HL-60 (cell line): ENCODE measurements at regions not wholly inside any gene's neighbourhood (a gene's known extent, or its start where the extent isn't known, plus 50 kb on each side); places are given as distances from the start of the nearest gene placed in this dataset.

Experiments
- DNase-seq, 2 experiments: peaks; one replicate each; pipeline ENCODE4 v3.0.0-alpha.2; 2010 to 2020; ENCODE audit warnings: low read depth in 1 of 2, low spot score in 1 of 2
- H3K27ac ChIP-seq: fragments of 250-450 bp; sonication (Bioruptor Pico); replicated peaks from 2 replicates; pipeline ENCODE4 v1.5.1; 2020; ENCODE audit warnings: mild to moderate bottlenecking, moderate library complexity
- H3K27me3 ChIP-seq: fragments of 250-450 bp; sonication (Bioruptor Pico); 2 replicates; pipeline ENCODE4 v1.5.1; 2021; ENCODE audit warnings: mild to moderate bottlenecking, moderate library complexity; ENCODE audit not compliant: insufficient read depth, poor library complexity, severe bottlenecking
- H3K4me3 ChIP-seq: replicated peaks from 2 replicates; pipeline ENCODE4 v1.5.1; 2011; ENCODE audit warnings: mild to moderate bottlenecking, control low read depth, low read length; ENCODE audit not compliant: insufficient read depth
- CTCF ChIP-seq: IDR thresholded peaks from one replicate; pipeline ENCODE4 v1.5.1; 2011; ENCODE audit warnings: low read length, control low read depth, inconsistent platforms; ENCODE audit not compliant: insufficient read depth
- GABPA ChIP-seq: IDR thresholded peaks from 2 replicates; pipeline ENCODE4 v1.6.1; 2012; ENCODE audit warnings: low read depth
- POLR2AphosphoS5 ChIP-seq: IDR thresholded peaks from 2 replicates; pipeline ENCODE4 v1.6.1; 2012; ENCODE audit warnings: low read depth
- REST ChIP-seq: IDR thresholded peaks from 2 replicates; pipeline ENCODE4 v1.6.1; 2012; ENCODE audit warnings: low read depth; ENCODE audit not compliant: insufficient replicate concordance
- SPI1 ChIP-seq: IDR thresholded peaks from 2 replicates; pipeline ENCODE4 v1.6.1; 2012; ENCODE audit warnings: low read depth, mild to moderate bottlenecking, borderline replicate concordance

- Histone ChIP-seq H3K27ac (no peak overlapping the region), H3K27me3 (no peaks in the 10 kb centered on the region), H3K4me3 (no peak overlapping the region)
- DNase-seq, result no peak
- no peak for TF ChIP-seq POLR2AphosphoS5
- TF ChIP-seq SPI1, result no peak
- no peak for TF ChIP-seq GABPA
- no peak for TF ChIP-seq REST
- TF ChIP-seq CTCF, result no peak
Observed at GRCh38 chr5:125154301-125155110, 408.1 kb upstream of the ZNF608 start.

DNA sequence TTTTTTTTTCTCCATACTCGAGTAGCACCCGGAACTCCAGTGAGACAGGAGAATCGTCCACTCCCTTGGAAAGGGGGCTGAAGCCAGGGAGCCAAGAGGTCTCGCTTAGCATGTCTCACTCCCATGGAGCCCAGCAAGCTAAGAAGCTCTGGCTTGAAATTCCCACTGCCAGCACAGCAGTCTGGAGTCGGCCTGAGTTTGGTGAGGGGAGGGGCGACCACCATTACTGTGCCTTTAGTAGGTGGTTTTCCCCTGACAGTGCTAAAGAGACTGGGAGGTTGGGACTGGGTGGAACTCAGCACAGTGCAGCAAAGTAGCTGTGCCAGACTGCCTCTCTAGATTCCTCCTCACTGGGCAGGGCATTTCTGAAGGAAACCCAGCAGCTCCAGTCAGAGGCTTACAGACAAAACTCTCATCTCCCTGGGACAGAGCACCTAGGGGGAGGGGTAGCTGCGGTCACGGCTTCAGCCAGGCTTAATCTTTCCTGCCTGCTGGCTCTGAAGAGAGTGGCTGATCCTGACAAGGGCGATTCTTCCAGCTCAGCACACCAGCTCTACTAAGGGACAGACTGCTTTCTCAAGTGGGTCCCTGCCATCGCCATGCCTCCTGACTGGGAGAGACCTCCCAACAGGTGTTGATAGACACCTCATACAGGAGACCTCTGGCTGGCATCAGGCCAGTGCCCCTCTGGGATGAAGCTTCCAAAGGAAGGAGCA lies 414.5 kb upstream of the ZNF608 start:
- DNase-seq, result no peak
- H3K4me3 ChIP-seq, result no peak overlapping the region

More for the DNA sequence above, 414.5 kb upstream of the ZNF608 start:
- Histone ChIP-seq H3K27me3 (no peaks in the 10 kb centered on the region), H3K27ac (no peak overlapping the region)
- TF ChIP-seq GABPA, result no peak
- TF ChIP-seq REST, result no peak
- no peak for TF ChIP-seq POLR2AphosphoS5
- no peak for TF ChIP-seq SPI1
- TF ChIP-seq CTCF, result no peak
